ENCODE measurements at regions not wholly inside any gene's neighbourhood (a gene's known extent, or its start where the extent isn't known, plus 50 kb on each side); places are given as distances from the start of the nearest gene placed in this dataset.

GRCh38 chr21:43332861-43333297 lies 94.1 kb downstream of the SIK1 start:
- peak; percentile 19 to 70 for DNase-seq (ENCODE audit: low read depth in 2 of 2)

GRCh38 chr21:43331962-43332828 lies 94.7 kb downstream of the SIK1 start:
- TF ChIP-seq CTCF (IDR thresholded peaks at IDR 0.05; ENCODE audit: low read depth, low read length) = no peak
- peak; percentile 95 to 97 for DNase-seq (ENCODE audit: low read depth in 2 of 2)
- H3K4me3 ChIP-seq (replicated peaks in 1 of 2; ENCODE audit: low read depth in 2 of 2, low read length in 2 of 2) = no peak overlapping the region

More at GRCh38 chr21:43332861-43333297, 94.1 kb downstream of the SIK1 start:
- H3K4me3 ChIP-seq (replicated peaks in 1 of 2; ENCODE audit: low read depth in 2 of 2, low read length in 2 of 2) = peak overlapping the region in 1 of 2 donors; percentile 10
- TF ChIP-seq CTCF (IDR thresholded peaks at IDR 0.05; ENCODE audit: low read depth, low read length) = no peak

DNA sequence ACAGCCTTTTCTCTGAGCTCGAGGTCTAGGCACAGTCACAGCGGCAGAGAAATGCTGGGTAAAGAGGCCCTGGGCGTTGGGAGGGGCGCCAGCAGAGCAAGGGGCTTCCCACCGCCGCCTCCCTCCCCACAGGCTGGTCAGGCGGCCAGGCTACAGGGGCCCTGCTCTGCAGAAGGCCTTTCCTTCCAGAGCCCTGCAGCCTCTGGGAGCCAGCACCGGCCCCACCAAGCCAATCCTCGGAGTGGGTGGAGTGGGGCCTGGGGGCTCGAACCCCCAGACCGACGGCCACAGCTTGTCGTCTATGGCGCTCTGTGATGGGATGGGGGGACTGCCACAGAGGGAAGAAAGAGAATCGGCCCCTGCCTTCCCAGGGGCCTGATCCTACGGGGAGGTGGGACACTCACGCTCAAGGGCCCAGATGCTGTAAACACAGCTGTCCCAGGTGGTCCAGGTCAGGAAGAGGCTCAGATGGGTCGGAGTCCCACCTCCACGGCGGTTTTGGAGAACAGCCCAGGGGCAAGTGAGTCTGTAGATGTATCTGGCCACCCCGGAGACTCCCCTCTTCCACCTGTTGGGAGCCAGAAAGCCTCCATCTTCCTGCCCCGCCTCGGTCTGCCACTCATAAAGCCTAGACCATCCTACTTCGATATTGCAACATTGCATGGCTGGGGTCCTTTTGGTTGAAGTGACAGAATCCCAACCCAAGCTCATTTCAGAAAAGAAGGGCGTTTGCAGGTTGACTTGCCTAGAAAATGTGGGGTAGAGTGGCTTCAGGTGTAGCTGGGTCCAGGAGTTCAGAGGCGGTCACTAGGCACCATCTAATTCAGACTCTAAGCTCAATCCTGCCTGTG lies 95.6 kb downstream of the SIK1 start:
- DNase-seq (ENCODE audit: low read depth in 2 of 2) = no peak
- no peak overlapping the region for H3K4me3 ChIP-seq (replicated peaks in 1 of 2; ENCODE audit: low read depth in 2 of 2, low read length in 2 of 2)
- TF ChIP-seq CTCF (IDR thresholded peaks at IDR 0.05; ENCODE audit: low read depth, low read length) = no peak

DNA sequence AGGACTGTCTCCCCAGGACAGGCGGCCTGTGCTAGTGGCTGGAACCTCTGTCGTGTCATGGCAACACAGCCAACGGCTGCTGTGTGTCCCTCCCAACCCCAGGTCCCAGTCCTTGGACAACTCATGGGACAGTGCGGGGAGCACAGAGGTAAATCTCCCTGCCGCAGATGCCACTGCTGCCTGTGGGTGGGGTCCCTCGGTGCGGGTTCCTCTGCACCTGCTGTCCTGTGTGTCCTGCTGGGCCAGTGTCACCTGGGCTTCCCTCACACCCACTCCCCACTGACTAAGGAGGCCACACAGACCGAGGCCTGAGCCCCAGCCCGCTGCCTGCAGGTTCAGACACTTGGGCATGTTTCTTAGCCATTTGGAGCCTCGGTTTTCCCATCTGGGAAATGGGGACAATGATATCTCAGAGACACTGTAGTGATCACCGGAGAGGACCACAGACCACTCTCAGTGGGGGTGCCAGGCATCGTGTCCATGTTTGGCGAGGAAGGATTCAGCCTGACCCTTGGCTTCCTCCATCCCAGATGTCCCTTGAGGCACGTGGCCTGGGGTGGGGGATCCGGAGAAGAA lies 96.5 kb downstream of the SIK1 start:
- no peak for TF ChIP-seq CTCF (IDR thresholded peaks at IDR 0.05; ENCODE audit: low read depth, low read length)
- no peak overlapping the region for H3K4me3 ChIP-seq (replicated peaks in 1 of 2; ENCODE audit: low read depth in 2 of 2, low read length in 2 of 2)
- DNase-seq (ENCODE audit: low read depth in 2 of 2) = no peak

- DNase-seq (ENCODE audit: low read depth in 2 of 2) = no peak
- no peak for TF ChIP-seq CTCF (IDR thresholded peaks at IDR 0.05; ENCODE audit: low read depth, low read length)
- no peak overlapping the region for H3K4me3 ChIP-seq (replicated peaks in 1 of 2; ENCODE audit: low read depth in 2 of 2, low read length in 2 of 2)
These were observed 97.1 kb downstream of the SIK1 start for GRCh38 chr21:43329711-43330269.

DNA sequence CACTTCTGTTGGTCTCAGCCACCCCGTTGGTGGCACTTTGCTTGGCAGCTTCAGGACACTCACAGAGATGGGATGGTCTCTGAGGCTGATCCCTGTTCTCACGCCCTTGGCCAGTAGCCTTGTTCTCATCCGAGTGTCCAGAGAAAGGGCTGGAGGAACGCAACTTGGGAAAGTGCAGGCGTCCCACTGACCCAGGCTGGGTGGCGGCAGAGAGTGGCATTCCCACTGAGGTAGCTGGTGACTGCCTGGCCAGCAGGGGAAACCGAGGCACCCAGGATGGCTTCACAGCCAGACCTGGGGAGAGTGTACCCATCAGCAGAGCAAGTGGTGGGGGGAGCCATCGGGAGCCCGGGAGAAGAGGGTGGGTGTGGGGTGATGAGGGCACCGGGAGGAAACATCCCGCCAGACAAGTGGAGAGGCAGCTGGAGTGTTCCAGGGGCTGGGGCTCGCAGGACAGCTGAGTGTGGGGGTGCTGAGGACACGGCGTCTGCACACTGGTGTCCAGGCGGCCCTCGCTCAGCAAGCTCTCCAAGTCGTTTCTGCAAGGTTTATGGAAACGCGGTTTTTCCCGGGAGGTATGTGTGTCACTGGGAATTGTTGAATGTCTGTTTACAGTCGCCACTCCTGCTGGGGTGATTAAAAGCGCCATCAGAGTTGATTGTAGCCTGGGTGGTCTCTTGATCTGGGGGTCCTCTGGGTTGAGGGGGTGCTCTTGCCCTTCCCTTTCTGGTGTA lies 97.8 kb downstream of the SIK1 start:
- no peak for DNase-seq (ENCODE audit: low read depth in 2 of 2)
- TF ChIP-seq CTCF (IDR thresholded peaks at IDR 0.05; ENCODE audit: low read depth, low read length) = no peak
- no peak overlapping the region for H3K4me3 ChIP-seq (replicated peaks in 1 of 2; ENCODE audit: low read depth in 2 of 2, low read length in 2 of 2)
